H9 (cell line): ENCODE measurements at regions not wholly inside any gene's neighbourhood (a gene's known extent, or its start where the extent isn't known, plus 50 kb on each side); places are given as distances from the start of the nearest gene placed in this dataset.

Source experiments
- DNase-seq: peaks from one replicate; pipeline ENCODE4 v3.0.0-alpha.2; 2017
- H2AFZ ChIP-seq: one replicate; pipeline ENCODE4 v1.6.1; 2013; ENCODE audit warnings: mild to moderate bottlenecking, low read length, control low read depth, moderate library complexity
- H2AK5ac ChIP-seq: 2 replicates; pipeline ENCODE4 v1.6.1; 2013; ENCODE audit warnings: low read length, control low read depth, mixed read lengths; ENCODE audit not compliant: insufficient read length
- H2BK120ac ChIP-seq: one replicate; pipeline ENCODE4 v1.6.1; 2013; ENCODE audit warnings: low read depth, mild to moderate bottlenecking, low read length, control low read depth, inconsistent platforms; ENCODE audit not compliant: poor library complexity, severe bottlenecking
- H2BK12ac ChIP-seq: 2 replicates; pipeline ENCODE4 v1.6.1; 2013; ENCODE audit warnings: low read length, control low read depth, mixed read lengths, low read depth; ENCODE audit not compliant: insufficient read length
- H2BK15ac ChIP-seq: 2 replicates; pipeline ENCODE4 v1.6.1; 2013; ENCODE audit warnings: low read depth, low read length, control low read depth
- H2BK20ac ChIP-seq: one replicate; pipeline ENCODE4 v1.6.1; 2013; ENCODE audit warnings: low read depth, mild to moderate bottlenecking, low read length, control low read depth, inconsistent platforms; ENCODE audit not compliant: poor library complexity, severe bottlenecking
- H2BK5ac ChIP-seq: 2 replicates; pipeline ENCODE4 v1.6.1; 2013; ENCODE audit warnings: low read length, control low read depth, mixed read lengths; ENCODE audit not compliant: insufficient read length
- H3K14ac ChIP-seq: 2 replicates; pipeline ENCODE4 v1.6.1; 2013; ENCODE audit warnings: low read length, control low read depth; ENCODE audit not compliant: insufficient read depth
- H3K18ac ChIP-seq: 2 replicates; pipeline ENCODE4 v1.6.1; 2013; ENCODE audit warnings: low read depth, mild to moderate bottlenecking, mixed read lengths, low read length, control low read depth; ENCODE audit not compliant: insufficient read length
- H3K23ac ChIP-seq: 2 replicates; pipeline ENCODE4 v1.6.1; 2013; ENCODE audit warnings: low read length, control low read depth, mixed read lengths, low read depth; ENCODE audit not compliant: insufficient read length
- H3K23me2 ChIP-seq: 2 replicates; pipeline ENCODE4 v1.6.1; 2013; ENCODE audit warnings: low read depth, mild to moderate bottlenecking, mixed read lengths, low read length, control low read depth; ENCODE audit not compliant: insufficient read length, poor library complexity, severe bottlenecking
- H3K27ac ChIP-seq: 2 replicates; pipeline ENCODE4 v1.5.1; 2013; ENCODE audit warnings: low read length, control low read depth, mixed read lengths, low read depth; ENCODE audit not compliant: insufficient read length
- H3K27me3 ChIP-seq: 2 replicates; pipeline ENCODE4 v1.6.1; 2013; ENCODE audit warnings: low read length, control low read depth, inconsistent platforms; ENCODE audit not compliant: insufficient read depth
- H3K4ac ChIP-seq: 2 replicates; pipeline ENCODE4 v1.6.1; 2013; ENCODE audit warnings: low read depth, mild to moderate bottlenecking, control low read depth, inconsistent platforms, low read length, moderate library complexity
- H3K4me1 ChIP-seq: 2 replicates; pipeline ENCODE4 v1.6.1; 2013; ENCODE audit warnings: low read length, control low read depth, inconsistent platforms; ENCODE audit not compliant: insufficient read depth
- H3K4me2 ChIP-seq: 2 replicates; pipeline ENCODE4 v1.6.1; 2013; ENCODE audit warnings: low read length, control low read depth, mixed read lengths; ENCODE audit not compliant: insufficient read length, insufficient read depth
- H3K56ac ChIP-seq: 2 replicates; pipeline ENCODE4 v1.6.1; 2013; ENCODE audit warnings: low read depth, mild to moderate bottlenecking, mixed read lengths, low read length, control low read depth; ENCODE audit not compliant: insufficient read length
- H3K79me1 ChIP-seq: 2 replicates; pipeline ENCODE4 v1.6.1; 2013; ENCODE audit warnings: low read depth, mild to moderate bottlenecking, moderate library complexity, low read length, control low read depth, inconsistent platforms; ENCODE audit not compliant: insufficient read depth, poor library complexity, severe bottlenecking
- H3K79me2 ChIP-seq: 2 replicates; pipeline ENCODE4 v1.6.1; 2013; ENCODE audit warnings: low read length, control low read depth, inconsistent platforms; ENCODE audit not compliant: insufficient read depth
- H3K9ac ChIP-seq: 2 replicates; pipeline ENCODE4 v1.6.1; 2013; ENCODE audit warnings: low read length, control low read depth, mixed read lengths; ENCODE audit not compliant: insufficient read length; ENCODE audit errors: extremely low read depth
- H3K9me3 ChIP-seq: one replicate; pipeline ENCODE4 v1.6.1; 2013; ENCODE audit warnings: low read depth, low read length, inconsistent platforms; ENCODE audit not compliant: control insufficient read depth
- H3T11ph ChIP-seq: one replicate; pipeline ENCODE4 v1.6.1; 2013; ENCODE audit warnings: mild to moderate bottlenecking, low read length, control low read depth, inconsistent platforms
- H4K20me1 ChIP-seq: one replicate; pipeline ENCODE4 v1.6.1; 2013; ENCODE audit not compliant: control insufficient read depth, insufficient read length, insufficient read depth
- H4K5ac ChIP-seq: 2 replicates; pipeline ENCODE4 v1.6.1; 2013; ENCODE audit warnings: low read depth, mild to moderate bottlenecking, mixed read lengths, low read length, control low read depth; ENCODE audit not compliant: insufficient read length
- H4K8ac ChIP-seq: replicated peaks from 2 replicates; pipeline ENCODE4 v1.6.1; 2013; ENCODE audit warnings: low read length, control low read depth, mixed read lengths, low read depth; ENCODE audit not compliant: insufficient read length
- H4K91ac ChIP-seq: 2 replicates; pipeline ENCODE4 v1.6.1; 2013; ENCODE audit warnings: low read depth, mild to moderate bottlenecking, moderate library complexity, mixed read lengths, low read length, control low read depth; ENCODE audit not compliant: insufficient read length
- H3K27ac Mint-ChIP-seq, 3 experiments: 2 replicates in 2 of 3; 3 replicates in 1 of 3; pipeline ENCODE4 v1.8.0; 2020 to 2021; ENCODE audit warnings: mixed read lengths in 3 of 3, mild to moderate bottlenecking in 1 of 3, moderate library complexity in 1 of 3
- H3K27me3 Mint-ChIP-seq: 2 replicates; pipeline ENCODE4 v1.8.0; 2021; ENCODE audit warnings: low read depth, mild to moderate bottlenecking, moderate library complexity, mixed read lengths
- H3K36me3 Mint-ChIP-seq, 3 experiments: 2 replicates in 2 of 3; 3 replicates in 1 of 3; pipeline ENCODE4 v1.8.0; 2020 to 2021; ENCODE audit warnings: low read depth in 3 of 3, mixed read lengths in 3 of 3; ENCODE audit not compliant: insufficient read depth in 1 of 3
- H3K4me1 Mint-ChIP-seq, 2 experiments: 2 replicates each; pipeline ENCODE4 v1.8.0; 2020; ENCODE audit warnings: mixed read lengths in 2 of 2
- H3K4me3 Mint-ChIP-seq, 2 experiments: 2 replicates in 1 of 2; 3 replicates in 1 of 2; pipeline ENCODE4 v1.8.0; 2020 to 2021; ENCODE audit warnings: mild to moderate bottlenecking in 2 of 2, mixed read lengths in 2 of 2, moderate library complexity in 1 of 2
- H3K9me3 Mint-ChIP-seq, 2 experiments: 2 replicates in 1 of 2; 3 replicates in 1 of 2; pipeline ENCODE4 v1.8.0; 2020; ENCODE audit warnings: mild to moderate bottlenecking in 2 of 2, mixed read lengths in 2 of 2, moderate library complexity in 1 of 2
- CTCF ChIP-seq: fragments of 200-600 bp; sonication (generic); conservative IDR thresholded peaks from 3 replicates; pipeline ENCODE4 v1.8.0; 2021; ENCODE audit warnings: antibody characterized with exemption, mild to moderate bottlenecking
- WGBS: extraction: QIAGEN DNeasy Blood & Tissue Kit; methylation state at CpG from one replicate; pipeline ENCODE4 v1.1.7; 2013; ENCODE audit warnings: missing lambda C conversion rate, low lambda C conversion rate, mixed read lengths; ENCODE audit not compliant: insufficient read length; ENCODE audit errors: extremely low coverage; 5-methylcytosine and 5-hydroxymethylcytosine counted together

- no peak for DNase-seq
- H2BK20ac ChIP-seq = no peak overlapping the region
- no peak overlapping the region for H3K4me2 ChIP-seq
- H4K5ac ChIP-seq = no peak overlapping the region
- Mint-ChIP-seq H3K36me3 (peaks cover 0 to 5% (median under 1%) of the 10 kb centered on the region in 3 experiments; a peak in 3 of 7 replicates), H3K4me3 (no peak overlapping the region), H3K9me3 (peaks cover 5% of the 10 kb centered on the region in 2 experiments; a peak in 4 of 5 replicates), H3K27ac (peak overlapping the region in 1 of 3 experiments; percentile 59; a peak in 2 of 7 replicates), H3K4me1 (no peaks in the 10 kb centered on the region; a peak in 1 of 4 replicates), H3K27me3 (peaks cover 4% of the 10 kb centered on the region)
- no peaks in the 10 kb centered on the region for H3K79me1 ChIP-seq
- no peaks in the 10 kb centered on the region for H4K20me1 ChIP-seq
- no peak for TF ChIP-seq CTCF
- H3K56ac ChIP-seq = no peak overlapping the region
- WGBS = no CpG with 5 or more reads among the region's 10 CpGs
- no peaks in the 10 kb centered on the region for H3K27me3 ChIP-seq
- H3K4me1 ChIP-seq = no peaks in the 10 kb centered on the region
- no peak overlapping the region for H3T11ph ChIP-seq
- H2AK5ac ChIP-seq = no peak overlapping the region
- no peak overlapping the region for H2BK12ac ChIP-seq
- no peaks in the 10 kb centered on the region for H3K79me2 ChIP-seq
- no peak overlapping the region for H2BK15ac ChIP-seq
- no peak overlapping the region for H3K9ac ChIP-seq
- H3K23me2 ChIP-seq = no peaks in the 10 kb centered on the region
- no peaks in the 10 kb centered on the region for H3K9me3 ChIP-seq
- no peak overlapping the region for H3K23ac ChIP-seq
- no peak overlapping the region for H2BK5ac ChIP-seq
- H2BK120ac ChIP-seq = no peak overlapping the region
- H4K91ac ChIP-seq = no peak overlapping the region
- H2AFZ ChIP-seq = no peak overlapping the region
- no peak overlapping the region for H4K8ac ChIP-seq
- no peak overlapping the region for H3K4ac ChIP-seq
- H3K27ac ChIP-seq = no peak overlapping the region
- H3K14ac ChIP-seq = no peak overlapping the region
- no peak overlapping the region for H3K18ac ChIP-seq
Measured at GRCh38 chr20:23141450-23142161, 55.5 kb upstream of the CD93 start.
